ENCODE measurements at regions not wholly inside any gene's neighbourhood (a gene's known extent, or its start where the extent isn't known, plus 50 kb on each side); places are given as distances from the start of the nearest gene placed in this dataset.
A peak's percentile ranks its signal among the peaks of the same experiment; 100 is the strongest.
"Not testable (repeated sequence)": the region's sequence is repeated elsewhere in the genome, so short reads cannot be mapped to it uniquely, and the experiment has no call there.

DNA sequence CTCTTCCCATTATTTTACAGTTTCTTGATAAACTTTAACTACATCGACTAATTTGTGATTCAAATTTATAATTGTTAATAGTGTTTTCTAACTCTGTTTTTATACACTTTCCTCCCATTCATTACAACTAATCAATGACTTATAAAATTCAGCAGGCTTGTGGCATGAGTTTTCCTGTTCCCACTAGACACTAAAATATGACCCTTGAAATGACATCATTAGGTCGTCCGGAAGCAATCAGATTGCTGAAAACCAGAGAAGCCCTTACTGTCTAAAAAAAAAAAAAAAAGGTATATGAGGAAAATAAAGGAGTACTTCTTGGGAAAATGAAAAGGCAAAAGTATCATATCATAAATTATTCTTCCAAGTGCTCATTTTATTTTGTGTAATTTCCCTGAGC is 553.7 kb downstream of the ZNF608 start:
- no peak for DNase-seq (ENCODE audit: low read depth)

DNA sequence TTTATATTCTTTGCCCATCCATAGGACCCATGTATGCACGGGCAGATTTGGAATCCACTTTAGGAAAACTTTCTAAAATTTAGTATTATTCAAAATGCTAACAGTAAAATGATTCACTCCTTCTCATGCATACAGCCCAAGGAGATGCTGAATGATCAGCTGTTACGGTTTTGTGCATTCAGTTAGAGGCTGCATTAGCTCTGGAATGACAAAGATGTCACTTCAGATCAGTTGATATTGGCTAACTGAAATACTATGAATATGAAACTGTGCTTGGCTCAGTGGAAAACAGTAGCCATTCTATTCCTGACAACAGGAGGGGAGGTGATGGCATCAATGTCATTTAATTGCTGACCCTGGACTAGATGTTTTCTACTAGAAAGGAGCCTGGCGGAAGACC is 560.7 kb downstream of the ZNF608 start:
- no peak for DNase-seq (ENCODE audit: low read depth)

DNA sequence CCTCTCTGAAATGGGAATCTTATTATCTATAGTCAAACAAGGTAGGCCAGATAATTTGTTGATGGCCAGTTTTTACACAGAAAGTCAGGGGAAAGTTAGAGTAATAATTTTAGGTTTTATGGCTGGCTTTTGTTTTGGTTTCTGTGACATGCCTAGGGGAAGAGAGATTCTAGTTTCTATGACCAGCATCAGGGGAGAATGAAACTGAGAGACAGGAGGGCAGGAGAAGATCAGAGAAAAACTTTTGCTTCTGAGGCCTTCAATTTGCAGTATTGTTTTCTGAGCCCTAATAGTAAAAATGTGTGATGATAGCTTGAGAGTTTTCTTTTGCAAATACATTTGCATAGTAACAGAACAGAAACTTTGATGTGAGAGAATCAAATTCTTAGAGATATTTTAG is 564.3 kb downstream of the ZNF608 start:
- no peak for DNase-seq (ENCODE audit: low read depth)

DNA sequence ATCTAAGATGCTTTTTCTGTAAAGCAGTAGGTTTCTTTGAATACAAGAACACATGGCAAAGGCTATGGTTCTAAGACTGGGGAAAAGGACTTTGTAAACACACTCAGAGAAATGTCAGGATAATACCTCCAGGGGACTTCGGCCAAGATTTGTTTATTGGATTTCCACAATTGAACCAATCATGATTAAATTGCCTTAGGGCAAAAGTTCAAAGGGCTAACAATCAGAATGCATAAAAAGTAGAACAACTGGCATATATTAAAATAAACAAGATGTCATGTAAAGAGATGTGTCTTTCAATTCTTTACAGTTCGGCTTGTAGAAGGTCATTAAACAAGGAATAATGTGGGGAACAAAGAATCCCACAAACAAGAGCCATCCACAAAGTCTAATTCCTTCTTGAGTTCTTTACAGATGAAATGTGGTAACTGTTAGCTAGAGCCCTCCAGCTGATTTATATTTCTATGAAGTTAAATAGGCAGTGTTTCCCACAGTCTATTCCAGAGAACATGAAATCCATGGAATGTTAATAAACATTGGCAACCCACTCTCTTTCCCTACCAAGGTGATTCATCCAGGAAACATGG is 565.5 kb downstream of the ZNF608 start:
- no peak for DNase-seq (ENCODE audit: low read depth)

DNA sequence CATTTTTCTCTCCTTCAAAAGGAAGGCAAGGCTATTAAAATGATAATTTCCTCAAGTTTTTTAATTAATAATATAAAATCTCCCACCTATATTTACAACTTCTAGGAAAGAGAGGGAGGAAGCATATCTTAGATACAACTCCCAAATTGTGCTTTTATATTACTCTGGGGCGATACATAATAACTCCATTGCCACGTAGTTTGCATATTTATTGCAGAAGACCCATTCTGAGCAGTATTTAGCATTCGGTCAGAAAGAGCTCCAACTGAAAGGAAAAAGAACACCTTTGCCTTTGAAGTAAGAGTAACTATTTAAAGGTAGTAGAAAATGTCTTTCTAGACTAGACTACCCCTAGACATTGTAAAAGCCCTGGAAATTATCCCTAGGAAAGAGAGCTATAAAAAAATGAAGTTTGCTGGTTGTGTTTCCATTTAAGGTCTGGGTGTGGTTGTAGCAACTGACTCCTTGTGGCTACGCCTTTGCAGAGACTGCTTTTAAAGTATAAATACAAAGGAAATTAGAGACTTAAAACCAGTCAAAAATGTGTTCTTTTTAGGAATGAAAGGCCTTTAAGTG is 566.1 kb downstream of the ZNF608 start:
- DNase-seq (ENCODE audit: low read depth): no peak

DNA sequence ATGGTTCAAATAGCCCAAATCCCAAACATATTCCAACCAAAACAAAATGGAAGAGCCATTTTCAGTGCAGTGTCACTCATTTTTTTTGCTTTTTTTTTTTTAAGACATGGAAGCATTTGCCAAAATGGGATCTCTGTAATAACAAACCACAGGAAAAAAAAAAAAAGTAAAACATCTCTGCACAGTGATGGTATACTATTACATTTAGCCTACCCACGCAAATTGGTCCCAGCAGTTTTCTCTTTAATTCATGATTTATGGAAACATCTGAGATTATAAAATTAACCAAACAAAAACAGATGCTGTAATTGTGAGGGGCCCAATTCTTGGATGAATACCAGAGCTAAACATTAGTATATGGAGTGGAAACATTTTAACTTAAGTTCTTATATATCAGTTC is 566.6 kb downstream of the ZNF608 start:
- DNase-seq (ENCODE audit: low read depth): peak; percentile 44

DNA sequence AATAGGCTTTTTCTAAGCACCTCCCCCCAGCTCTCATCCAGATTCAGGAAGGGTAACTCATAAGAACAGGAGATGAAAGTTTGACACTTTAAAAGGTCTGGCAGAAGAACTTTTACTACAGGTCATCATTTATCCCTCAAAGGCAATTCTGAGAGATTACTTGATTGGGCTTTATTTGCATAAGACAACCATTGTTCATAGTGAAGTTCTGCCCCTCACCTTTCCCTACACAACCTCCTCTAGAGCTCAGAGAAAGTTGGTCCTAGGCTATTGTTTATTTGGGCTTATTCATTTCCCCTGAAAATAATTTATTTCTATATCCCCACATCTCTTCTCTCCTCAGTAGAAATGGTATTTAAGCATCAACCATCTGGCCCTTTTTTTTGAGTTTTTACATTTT is 568.4 kb downstream of the ZNF608 start:
- no peak for DNase-seq (ENCODE audit: low read depth)

DNA sequence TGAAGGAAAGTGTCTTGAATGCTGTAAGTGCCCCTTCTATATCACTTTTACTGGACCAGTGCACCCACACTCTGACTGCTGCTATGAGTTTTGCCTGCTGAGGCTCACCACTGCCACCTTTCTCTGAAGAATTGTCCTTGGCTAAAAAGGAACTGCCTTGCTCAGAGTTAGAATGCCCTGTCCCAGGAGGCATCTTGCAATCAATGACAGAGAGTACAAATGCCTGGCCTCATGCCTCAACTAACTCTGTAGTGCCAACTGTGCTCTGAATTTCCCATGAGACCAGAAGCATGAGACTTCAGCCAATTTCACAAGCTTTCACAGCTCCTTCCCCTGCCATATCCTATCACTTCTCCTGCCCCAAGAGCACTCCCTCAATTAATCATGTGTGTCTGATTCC is 569.7 kb downstream of the ZNF608 start:
- peak; percentile 40 for DNase-seq (ENCODE audit: low read depth)

DNA sequence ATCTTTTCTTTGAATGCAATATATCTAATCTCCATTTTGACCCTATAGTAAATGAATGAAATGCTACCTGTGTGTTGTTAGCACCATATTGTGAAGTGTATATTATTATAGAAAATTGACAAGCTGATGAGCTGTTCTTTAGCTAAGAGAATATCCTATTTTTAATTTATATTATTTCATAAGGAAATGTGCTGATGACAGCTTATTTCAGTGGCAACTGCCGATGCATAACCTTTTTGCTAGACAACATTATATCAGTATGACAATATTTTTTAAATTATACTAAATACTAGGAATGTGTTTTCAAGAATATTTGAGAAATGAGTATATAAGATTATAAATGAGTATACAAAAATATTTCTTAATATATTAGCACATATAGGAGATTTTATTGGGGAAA is 573.1 kb downstream of the ZNF608 start:
- no peak for DNase-seq (ENCODE audit: low read depth)

DNA sequence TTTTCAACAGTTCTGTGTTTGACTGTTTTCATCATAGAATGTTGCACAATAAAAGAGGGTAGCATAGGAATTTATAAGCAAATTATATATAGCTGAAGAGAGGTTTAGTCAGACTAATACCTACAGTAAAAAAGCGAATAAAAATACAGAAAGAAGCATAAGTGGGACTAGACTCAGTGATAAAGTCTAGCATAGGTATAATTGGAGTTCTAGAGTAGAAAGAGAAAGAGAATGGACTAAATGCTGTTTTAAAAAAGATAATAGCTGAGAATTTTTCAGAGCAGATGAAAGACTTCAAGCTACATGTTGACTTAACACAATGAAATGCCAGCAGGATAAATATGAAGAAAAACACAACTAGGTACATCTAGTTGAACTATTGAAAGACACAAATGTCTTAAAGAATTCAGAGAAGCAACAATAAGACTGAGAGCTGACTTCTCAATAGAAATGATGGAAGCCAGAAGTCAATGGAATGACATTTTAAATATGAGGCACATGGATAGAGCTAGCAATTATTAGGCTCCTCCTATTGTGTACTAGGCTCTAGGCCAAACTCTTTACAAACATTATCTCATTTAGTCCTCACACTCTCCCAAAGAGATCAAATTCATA is 573.9 kb downstream of the ZNF608 start:
- no peak for DNase-seq (ENCODE audit: low read depth)

DNA sequence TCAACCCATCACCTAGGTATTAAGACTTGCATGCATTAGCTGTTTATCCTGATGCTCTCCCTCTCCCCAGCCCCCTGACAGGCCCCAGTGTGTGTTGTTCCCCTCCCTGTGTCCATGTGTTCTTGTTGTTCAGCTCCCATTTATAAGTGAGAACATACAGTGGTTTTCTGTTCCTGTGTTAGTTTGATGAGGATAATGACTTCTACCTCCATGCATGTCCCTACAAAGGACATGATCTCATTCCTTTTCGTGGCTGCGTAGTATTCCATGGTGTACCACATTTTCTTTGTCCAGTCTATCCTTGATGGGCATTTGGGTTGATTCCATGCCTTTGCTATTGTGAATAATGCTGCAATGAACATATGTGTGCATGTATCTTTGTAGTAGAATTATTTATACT is 578.3 kb downstream of the ZNF608 start:
- not testable (repeated sequence) for DNase-seq (ENCODE audit: low read depth)

DNA sequence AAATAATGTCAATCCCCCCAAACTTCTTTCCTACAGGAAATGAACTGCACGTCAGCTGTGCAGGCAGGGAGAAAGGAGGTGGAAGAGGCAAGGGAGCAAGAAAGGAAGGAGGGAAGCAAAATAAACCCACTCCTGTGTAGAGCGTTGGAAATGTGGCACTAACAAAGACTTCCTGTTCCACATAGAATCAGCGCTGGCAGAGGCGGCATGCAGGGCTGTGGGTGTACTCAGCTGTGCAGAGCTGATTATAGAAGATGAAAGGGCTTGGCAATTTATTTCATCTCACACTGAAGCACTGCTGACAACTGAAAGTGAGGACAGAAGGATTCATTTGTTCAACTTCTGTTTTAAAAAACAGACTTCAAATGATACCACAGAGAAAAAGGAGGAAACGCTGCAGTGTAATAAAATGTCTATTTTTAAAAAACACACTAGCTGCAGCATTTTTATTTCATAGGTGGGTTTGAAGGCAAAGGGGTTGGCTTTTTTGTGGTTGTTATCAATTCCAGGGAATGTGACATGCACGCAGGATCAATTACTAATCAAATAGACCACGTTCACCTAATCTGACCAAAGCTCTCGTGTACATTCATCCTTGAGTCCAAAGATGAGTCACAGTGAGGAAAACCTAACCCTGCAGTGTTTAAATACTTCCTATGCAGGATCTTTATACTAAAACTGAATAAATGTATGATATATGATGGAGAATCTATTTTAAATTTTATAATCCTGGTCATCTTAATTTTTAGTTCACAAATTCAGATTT is 583.5 kb downstream of the ZNF608 start:
- DNase-seq (ENCODE audit: low read depth): peak; percentile 36

DNA sequence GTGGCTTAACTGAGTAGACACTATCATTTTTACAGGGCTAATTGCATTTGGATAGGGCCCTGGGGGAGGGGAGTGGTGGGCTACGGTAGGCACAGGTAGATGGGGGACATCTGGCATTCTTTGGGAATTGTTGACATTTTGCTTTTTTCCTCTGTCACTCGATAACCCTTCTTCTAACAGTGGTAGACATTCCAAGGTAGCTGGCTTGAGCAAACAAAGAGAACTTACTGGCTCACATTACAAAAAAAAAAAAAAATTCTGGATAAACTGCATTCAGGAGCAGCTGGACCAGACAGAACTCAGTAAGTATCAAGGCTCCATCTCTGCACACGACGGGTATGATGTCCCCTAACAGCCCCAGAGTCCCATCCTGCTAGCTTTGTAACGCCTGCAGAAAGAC is 585.2 kb downstream of the ZNF608 start:
- DNase-seq (ENCODE audit: low read depth): no peak

DNA sequence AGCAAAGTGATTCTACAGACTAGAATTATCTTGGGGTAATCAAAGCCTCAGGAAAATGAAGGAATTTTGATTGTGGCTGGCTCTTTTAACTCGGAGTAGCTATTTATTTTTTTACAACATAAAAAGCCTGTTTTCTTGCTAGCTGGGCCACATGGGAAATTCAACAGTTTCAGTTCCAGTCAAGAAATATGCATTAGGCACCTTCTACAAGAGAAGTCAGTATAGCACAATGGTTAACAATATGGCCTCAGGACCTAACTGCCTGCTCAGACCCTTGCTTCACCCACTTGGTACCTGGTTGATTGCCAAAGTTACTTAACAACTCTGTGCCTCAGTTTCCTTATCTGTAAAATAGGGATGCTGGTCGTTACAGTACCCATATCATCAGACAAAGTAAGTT is 586.2 kb downstream of the ZNF608 start:
- DNase-seq (ENCODE audit: low read depth): no peak

DNA sequence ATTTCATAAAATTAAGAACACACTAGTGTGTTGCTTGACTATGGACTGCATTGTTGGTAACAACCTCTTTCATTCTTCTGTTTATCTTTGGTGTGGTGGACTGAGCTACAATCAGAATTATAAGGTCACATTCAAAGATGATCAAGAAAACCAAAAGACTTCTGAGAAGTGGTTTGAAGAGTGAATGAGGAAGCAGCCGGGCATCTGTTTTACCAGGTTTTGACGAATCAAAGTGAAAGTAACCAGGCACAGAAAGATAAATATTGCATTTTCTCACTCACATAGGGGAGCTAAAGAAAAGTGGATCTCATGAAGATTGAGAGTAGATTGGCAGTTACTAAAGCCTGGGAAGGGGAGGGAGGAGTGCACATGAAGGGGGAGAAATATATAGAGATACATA is 589.1 kb downstream of the ZNF608 start:
- peak; percentile 15 for DNase-seq (ENCODE audit: low read depth)

DNA sequence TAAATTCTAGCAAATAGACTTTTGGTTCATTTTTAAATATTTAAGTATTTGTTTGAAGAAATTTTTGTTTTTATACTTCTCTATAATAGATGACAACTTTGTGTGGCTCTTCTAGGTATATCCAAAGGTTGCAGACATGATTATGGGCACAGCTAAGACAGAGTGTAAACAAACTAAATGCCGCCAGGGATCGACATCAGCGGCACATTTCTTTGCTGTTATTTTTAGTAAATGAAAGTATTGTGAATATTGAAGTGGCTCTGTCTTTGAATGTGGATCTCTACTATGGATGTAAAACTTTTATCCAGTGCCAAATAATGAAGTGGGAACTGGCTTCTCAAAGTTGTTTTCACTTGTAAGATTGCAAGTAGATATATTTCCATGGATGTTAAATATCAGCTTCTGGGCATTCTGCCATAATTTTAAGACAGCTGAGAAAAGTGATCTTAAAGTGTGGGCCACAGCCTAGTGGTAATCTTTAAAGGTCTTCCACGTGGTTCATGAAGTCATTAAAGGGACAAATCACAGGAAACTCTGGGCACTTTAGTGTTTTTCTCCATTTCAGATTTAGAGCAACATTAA is 589.9 kb downstream of the ZNF608 start:
- peak; percentile 86 for DNase-seq (ENCODE audit: low read depth)

DNA sequence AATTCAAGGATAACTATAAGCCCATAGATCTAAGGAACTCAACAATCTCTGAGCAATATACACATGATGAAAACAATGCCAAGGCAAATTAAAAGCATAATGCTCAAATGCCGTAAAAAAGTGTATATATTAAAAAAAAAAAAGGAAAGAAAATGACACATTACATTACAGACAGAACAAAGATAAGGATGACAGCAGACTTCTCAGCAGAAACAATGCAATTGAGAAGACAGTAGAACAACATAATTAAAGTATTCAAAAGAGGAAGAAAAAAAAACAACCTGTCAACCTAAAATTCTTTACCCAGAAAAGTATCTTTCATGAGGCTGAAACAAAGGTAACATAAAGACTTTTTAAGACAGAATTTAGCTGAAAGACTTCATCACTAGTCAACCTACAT is 591.7 kb downstream of the ZNF608 start:
- peak; percentile 10 for DNase-seq (ENCODE audit: low read depth)

DNA sequence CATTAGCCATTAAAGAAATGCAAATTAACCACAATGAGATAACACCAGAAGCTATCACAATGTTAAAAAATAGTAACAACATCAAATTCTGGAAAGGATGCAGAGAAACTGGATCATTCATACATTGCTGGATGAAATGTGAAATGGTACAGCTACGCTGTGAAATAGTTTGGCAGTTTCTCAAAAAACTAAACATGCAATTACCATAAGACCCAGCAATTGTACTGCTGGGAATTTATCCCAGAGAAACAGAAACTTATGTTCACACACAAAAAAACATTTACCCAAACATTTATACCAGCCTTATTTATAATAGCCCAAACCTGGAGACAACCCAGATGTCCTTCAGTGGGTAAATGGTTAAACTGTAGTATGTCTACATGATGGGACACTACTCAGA is 592.9 kb downstream of the ZNF608 start:
- DNase-seq (ENCODE audit: low read depth): no peak

DNA sequence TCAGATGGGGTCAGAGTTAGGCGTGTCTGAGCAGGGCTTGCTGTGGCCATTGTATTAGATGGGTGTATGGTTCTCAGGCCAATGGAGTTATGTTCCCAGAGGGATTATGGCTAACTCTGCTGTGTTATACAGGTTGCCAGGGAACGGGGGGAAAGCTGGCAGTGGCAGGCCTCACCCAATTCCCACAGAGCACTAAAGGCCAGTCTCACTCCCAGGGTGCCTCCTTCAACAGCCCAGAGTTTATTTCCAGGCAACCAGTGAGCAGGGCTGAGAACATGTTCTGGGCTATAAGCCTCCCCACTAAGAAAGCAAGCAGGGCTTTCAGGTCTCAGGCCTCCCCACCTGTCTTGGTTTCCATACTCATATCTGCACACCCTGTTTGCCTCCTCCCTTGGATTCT is 597.9 kb downstream of the ZNF608 start:
- no peak for DNase-seq (ENCODE audit: low read depth)

DNA sequence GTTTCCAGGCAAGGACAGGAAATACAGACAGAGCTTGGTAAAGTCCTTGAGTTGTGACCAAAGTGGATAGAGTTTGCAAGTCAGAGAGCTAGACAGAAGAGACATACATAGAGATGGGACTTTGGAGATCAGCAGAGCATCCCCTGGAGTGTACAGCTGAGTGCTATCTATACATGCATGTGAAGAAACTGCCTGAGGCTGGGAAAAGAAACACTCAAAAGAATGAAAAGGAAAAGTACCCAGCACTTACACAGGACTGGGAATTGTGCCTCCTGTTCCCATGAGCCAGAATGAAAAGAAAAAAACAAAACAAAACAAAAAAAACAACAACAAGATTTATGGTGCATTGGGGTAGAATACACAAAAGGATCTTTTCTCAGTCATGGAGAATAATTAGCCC is 606.4 kb downstream of the ZNF608 start:
- no peak for DNase-seq (ENCODE audit: low read depth)

DNA sequence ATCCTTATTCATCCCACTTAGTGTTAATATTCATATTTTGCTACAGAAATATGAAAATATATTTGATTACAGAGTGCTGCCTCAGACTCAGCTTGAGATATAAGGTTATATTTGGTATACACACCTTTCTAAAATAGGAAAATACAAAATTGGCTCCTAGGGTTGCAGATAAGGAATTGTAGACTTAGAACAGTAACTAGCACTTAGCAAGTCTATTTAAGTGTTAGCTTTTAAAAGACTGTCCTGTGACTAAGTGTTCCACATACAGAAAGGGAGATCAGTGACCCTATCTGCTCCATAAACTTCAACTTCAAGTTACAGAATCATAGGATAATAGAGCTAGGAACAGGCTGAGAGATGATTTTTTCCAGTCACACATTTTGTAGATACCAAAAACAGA is 607.0 kb downstream of the ZNF608 start:
- no peak for DNase-seq (ENCODE audit: low read depth)

DNA sequence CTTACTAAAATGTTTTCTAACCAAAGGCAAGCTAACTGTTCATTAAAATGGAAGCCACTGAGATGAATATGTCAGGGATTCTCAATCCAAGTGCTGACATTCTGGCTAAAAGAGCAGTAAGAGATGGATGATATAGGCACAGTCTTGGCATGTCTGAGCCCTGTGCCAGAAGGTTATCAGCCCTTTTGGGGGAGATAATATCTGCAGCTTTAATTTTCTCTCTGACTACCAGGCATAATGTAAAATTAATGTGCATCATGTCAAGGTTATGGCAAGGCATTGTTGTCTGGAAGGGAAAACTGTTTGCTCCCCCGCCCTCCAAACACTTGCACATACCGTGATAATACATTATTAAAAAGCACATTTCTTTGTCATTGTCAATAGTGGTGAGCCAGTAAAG is 609.8 kb downstream of the ZNF608 start:
- no peak for DNase-seq (ENCODE audit: low read depth)

DNA sequence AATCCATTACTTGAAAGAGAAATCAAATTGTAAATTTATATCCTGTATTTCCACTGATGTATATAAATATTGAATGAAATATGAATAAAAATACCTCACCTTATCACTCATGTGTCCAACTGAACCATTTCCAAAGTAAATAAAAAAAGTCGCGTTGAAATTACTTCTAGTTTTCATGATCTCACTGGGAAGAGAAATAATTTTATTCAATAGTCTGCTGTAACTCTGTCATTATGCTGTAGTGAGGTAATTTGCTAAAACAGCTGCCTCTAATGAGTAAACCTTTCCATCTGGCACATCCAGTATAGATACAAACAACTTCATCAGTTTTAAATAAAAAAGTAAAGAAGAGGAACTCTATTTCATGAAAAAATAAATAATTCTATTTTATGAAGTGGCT is 611.5 kb downstream of the ZNF608 start:
- DNase-seq (ENCODE audit: low read depth): peak; percentile 28
